NT2/D1 (cell line): ENCODE measurements at regions not wholly inside any gene's neighbourhood (a gene's known extent, or its start where the extent isn't known, plus 50 kb on each side); places are given as distances from the start of the nearest gene placed in this dataset.

ENCODE experiments used
- YY1 ChIP-seq: IDR thresholded peaks from 2 replicates; pipeline ENCODE4 v1.6.1; 2011; ENCODE audit not compliant: insufficient read length, insufficient read depth
- ZNF274 ChIP-seq: IDR thresholded peaks from 2 replicates; pipeline ENCODE4 v1.6.1; 2011; ENCODE audit warnings: mild to moderate bottlenecking, low read depth, low read length

DNA sequence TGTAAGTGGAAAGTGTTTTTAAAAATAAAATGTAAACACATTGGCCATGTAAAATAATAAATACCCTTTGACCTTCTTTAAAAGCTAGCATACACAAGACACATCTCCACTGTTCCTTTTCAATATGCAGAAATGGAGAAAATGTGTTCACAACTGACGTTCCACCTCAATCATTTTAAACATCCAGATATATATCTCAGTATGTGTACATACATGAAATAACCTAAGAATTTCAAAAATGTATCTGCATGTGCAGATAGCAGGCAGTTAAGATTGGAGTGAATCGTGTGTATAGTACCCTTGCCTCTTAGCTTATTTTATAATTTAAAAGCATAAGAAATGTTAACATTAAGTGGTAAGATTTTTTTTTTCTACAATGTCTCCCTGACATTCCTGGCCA, 406.2 kb upstream of the FLRT2 start:
- TF ChIP-seq ZNF274 (no peak), YY1 (no peak)
